ENCODE measurements at regions not wholly inside any gene's neighbourhood (a gene's known extent, or its start where the extent isn't known, plus 50 kb on each side); places are given as distances from the start of the nearest gene placed in this dataset.
A peak's percentile ranks its signal among the peaks of the same experiment; 100 is the strongest.
"Not testable (repeated sequence)": the region's sequence is repeated elsewhere in the genome, so short reads cannot be mapped to it uniquely, and the experiment has no call there.

- ATAC-seq; intact Hi-C loops (cut with DNase I); DNase-seq (ENCODE audit: missing footprints): not testable (repeated sequence)
These were observed 175.7 kb upstream of the BPY2 start for GRCh38 chrY:22808359-22808758.

GRCh38 chrY:22818774-22819491, 165.1 kb upstream of the BPY2 start:
- ATAC-seq = peak; percentile 48
- DNase-seq (ENCODE audit: missing footprints); intact Hi-C loops (cut with DNase I): not testable (repeated sequence)

- DNase-seq (ENCODE audit: missing footprints); intact Hi-C loops (cut with DNase I); ATAC-seq: not testable (repeated sequence)
These were observed 161.4 kb upstream of the BPY2 start for GRCh38 chrY:22822690-22823089.

- DNase-seq (ENCODE audit: missing footprints); ATAC-seq; intact Hi-C loops (cut with DNase I): not testable (repeated sequence)
These were observed 160.2 kb upstream of the BPY2 start for GRCh38 chrY:22823860-22824259.

GRCh38 chrY:22824421-22824820, 159.6 kb upstream of the BPY2 start:
- DNase-seq (ENCODE audit: missing footprints); intact Hi-C loops (cut with DNase I): not testable (repeated sequence)
- peak; percentile 48 for ATAC-seq

GRCh38 chrY:22828049-22828448, 156.0 kb upstream of the BPY2 start:
- DNase-seq (ENCODE audit: missing footprints); intact Hi-C loops (cut with DNase I): not testable (repeated sequence)

GRCh38 chrY:22828588-22828987, 155.5 kb upstream of the BPY2 start:
- intact Hi-C loops (cut with DNase I); DNase-seq (ENCODE audit: missing footprints): not testable (repeated sequence)
- ATAC-seq = peak; percentile 89

More at GRCh38 chrY:22828049-22828448, 156.0 kb upstream of the BPY2 start:
- peak; percentile 37 for ATAC-seq
